ENCODE measurements at regions not wholly inside any gene's neighbourhood (a gene's known extent, or its start where the extent isn't known, plus 50 kb on each side); places are given as distances from the start of the nearest gene placed in this dataset.
"Not testable (repeated sequence)": the region's sequence is repeated elsewhere in the genome, so short reads cannot be mapped to it uniquely, and the experiment has no call there.

GRCh38 chr4:7133818-7134650, 58.3 kb upstream of the SORCS2 start:
- WGBS (ENCODE audit: insufficient coverage) = 93% methylated on average over 2 of the region's 4 CpGs
- peaks cover 34% of the 10 kb centered on the region for H3K4me1 ChIP-seq (ENCODE audit: control insufficient read depth, insufficient read depth, low read length)
- H3K27me3 ChIP-seq (ENCODE audit: control insufficient read depth, insufficient read depth, low read length); H3K36me3 ChIP-seq (ENCODE audit: control insufficient read depth, insufficient read depth, low read length); H3K9me3 ChIP-seq (replicated peaks; ENCODE audit: control insufficient read depth, low read depth, low read length); H3K27ac ChIP-seq (ENCODE audit: low read length); H3K4me3 ChIP-seq (ENCODE audit: low read length); DNase-seq: not testable (repeated sequence)

GRCh38 chr4:7132730-7133582, 59.4 kb upstream of the SORCS2 start:
- WGBS (ENCODE audit: insufficient coverage) = 89% methylated on average over 3 of the region's 4 CpGs
- no peaks in the 10 kb centered on the region for H3K36me3 ChIP-seq (ENCODE audit: control insufficient read depth, insufficient read depth, low read length)

GRCh38 chr4:7132249-7132648, 60.1 kb upstream of the SORCS2 start:
- WGBS (ENCODE audit: insufficient coverage) = 73% methylated on average over 8 of the region's 11 CpGs
- Histone ChIP-seq H3K4me3 (ENCODE audit: low read length) (no peak overlapping the region), H3K9me3 (replicated peaks; ENCODE audit: control insufficient read depth, low read depth, low read length) (peaks cover 8% of the 10 kb centered on the region), H3K27me3 (ENCODE audit: control insufficient read depth, insufficient read depth, low read length) (peaks cover 4% of the 10 kb centered on the region), H3K27ac (ENCODE audit: low read length) (no peak overlapping the region), H3K4me1 (ENCODE audit: control insufficient read depth, insufficient read depth, low read length) (peaks cover 48% of the 10 kb centered on the region), H3K36me3 (ENCODE audit: control insufficient read depth, insufficient read depth, low read length) (no peaks in the 10 kb centered on the region)
- DNase-seq = no peak

More at GRCh38 chr4:7132730-7133582, 59.4 kb upstream of the SORCS2 start:
- H3K9me3 ChIP-seq (replicated peaks; ENCODE audit: control insufficient read depth, low read depth, low read length) = peaks cover 8% of the 10 kb centered on the region
- H3K4me1 ChIP-seq (ENCODE audit: control insufficient read depth, insufficient read depth, low read length) = peaks cover 41% of the 10 kb centered on the region
- peaks cover 4% of the 10 kb centered on the region for H3K27me3 ChIP-seq (ENCODE audit: control insufficient read depth, insufficient read depth, low read length)
- no peak overlapping the region for H3K4me3 ChIP-seq (ENCODE audit: low read length)
- no peak overlapping the region for H3K27ac ChIP-seq (ENCODE audit: low read length)
- DNase-seq = no peak

GRCh38 chr4:7131498-7132031, 60.8 kb upstream of the SORCS2 start:
- no peak overlapping the region for H3K27ac ChIP-seq (ENCODE audit: low read length)
- peaks cover 55% of the 10 kb centered on the region for H3K4me1 ChIP-seq (ENCODE audit: control insufficient read depth, insufficient read depth, low read length)
- H3K9me3 ChIP-seq (replicated peaks; ENCODE audit: control insufficient read depth, low read depth, low read length) = peaks cover 8% of the 10 kb centered on the region
- no peak for DNase-seq
- WGBS (ENCODE audit: insufficient coverage) = 65% methylated on average over 3 of the region's 3 CpGs
- peaks cover 4% of the 10 kb centered on the region for H3K27me3 ChIP-seq (ENCODE audit: control insufficient read depth, insufficient read depth, low read length)
- H3K4me3 ChIP-seq (ENCODE audit: low read length) = no peak overlapping the region
- H3K36me3 ChIP-seq (ENCODE audit: control insufficient read depth, insufficient read depth, low read length) = no peaks in the 10 kb centered on the region

GRCh38 chr4:7130621-7131211, 61.6 kb upstream of the SORCS2 start:
- no peaks in the 10 kb centered on the region for H3K36me3 ChIP-seq (ENCODE audit: control insufficient read depth, insufficient read depth, low read length)
- no peak for DNase-seq
- WGBS (ENCODE audit: insufficient coverage) = 79% methylated on average over 5 of the region's 5 CpGs
- no peak overlapping the region for H3K4me3 ChIP-seq (ENCODE audit: low read length)
- H3K9me3 ChIP-seq (replicated peaks; ENCODE audit: control insufficient read depth, low read depth, low read length) = peaks cover 8% of the 10 kb centered on the region
- peaks cover 59% of the 10 kb centered on the region for H3K4me1 ChIP-seq (ENCODE audit: control insufficient read depth, insufficient read depth, low read length)
- H3K27me3 ChIP-seq (ENCODE audit: control insufficient read depth, insufficient read depth, low read length) = peaks cover 2% of the 10 kb centered on the region
- no peak overlapping the region for H3K27ac ChIP-seq (ENCODE audit: low read length)

- no peak for DNase-seq
- Histone ChIP-seq H3K4me1 (ENCODE audit: control insufficient read depth, insufficient read depth, low read length) (peaks cover 59% of the 10 kb centered on the region), H3K27me3 (ENCODE audit: control insufficient read depth, insufficient read depth, low read length) (peaks cover 2% of the 10 kb centered on the region), H3K27ac (ENCODE audit: low read length) (no peak overlapping the region), H3K36me3 (ENCODE audit: control insufficient read depth, insufficient read depth, low read length) (no peaks in the 10 kb centered on the region), H3K4me3 (ENCODE audit: low read length) (no peak overlapping the region), H3K9me3 (replicated peaks; ENCODE audit: control insufficient read depth, low read depth, low read length) (peaks cover 8% of the 10 kb centered on the region)
- 22% methylated on average over 24 of the region's 28 CpGs for WGBS (ENCODE audit: insufficient coverage)
Measured at GRCh38 chr4:7129871-7130620, 62.2 kb upstream of the GRPEL1 start.

- H3K4me3 ChIP-seq (ENCODE audit: low read length) = no peak overlapping the region
- H3K36me3 ChIP-seq (ENCODE audit: control insufficient read depth, insufficient read depth, low read length) = no peaks in the 10 kb centered on the region
- no peak overlapping the region for H3K27ac ChIP-seq (ENCODE audit: low read length)
- peaks cover 2% of the 10 kb centered on the region for H3K27me3 ChIP-seq (ENCODE audit: control insufficient read depth, insufficient read depth, low read length)
- H3K4me1 ChIP-seq (ENCODE audit: control insufficient read depth, insufficient read depth, low read length) = peaks cover 64% of the 10 kb centered on the region
- no peak for DNase-seq
- 20% methylated on average over 1 of the region's 12 CpGs for WGBS (ENCODE audit: insufficient coverage)
- peaks cover 8% of the 10 kb centered on the region for H3K9me3 ChIP-seq (replicated peaks; ENCODE audit: control insufficient read depth, low read depth, low read length)
Measured at GRCh38 chr4:7128644-7129043, 60.8 kb upstream of the GRPEL1 start.

- WGBS (ENCODE audit: insufficient coverage) = 69% methylated on average over 5 of the region's 8 CpGs
- peaks cover 2% of the 10 kb centered on the region for H3K27me3 ChIP-seq (ENCODE audit: control insufficient read depth, insufficient read depth, low read length)
- H3K9me3 ChIP-seq (replicated peaks; ENCODE audit: control insufficient read depth, low read depth, low read length) = peaks cover 5% of the 10 kb centered on the region
- peaks cover 65% of the 10 kb centered on the region for H3K4me1 ChIP-seq (ENCODE audit: control insufficient read depth, insufficient read depth, low read length)
- H3K4me3 ChIP-seq (ENCODE audit: low read length) = no peak overlapping the region
- H3K36me3 ChIP-seq (ENCODE audit: control insufficient read depth, insufficient read depth, low read length) = no peaks in the 10 kb centered on the region
- no peak overlapping the region for H3K27ac ChIP-seq (ENCODE audit: low read length)
- DNase-seq = no peak
Measured at GRCh38 chr4:7128234-7128633, 60.4 kb upstream of the GRPEL1 start.

- WGBS (ENCODE audit: insufficient coverage) = 21% methylated on average over 17 of the region's 18 CpGs
- DNase-seq = peak; percentile 46
- H3K27ac ChIP-seq (ENCODE audit: low read length) = peak overlapping the region; percentile 7
- H3K4me1 ChIP-seq (ENCODE audit: control insufficient read depth, insufficient read depth, low read length) = peaks cover 65% of the 10 kb centered on the region
- no peaks in the 10 kb centered on the region for H3K9me3 ChIP-seq (replicated peaks; ENCODE audit: control insufficient read depth, low read depth, low read length)
- no peaks in the 10 kb centered on the region for H3K36me3 ChIP-seq (ENCODE audit: control insufficient read depth, insufficient read depth, low read length)
- H3K27me3 ChIP-seq (ENCODE audit: control insufficient read depth, insufficient read depth, low read length) = no peaks in the 10 kb centered on the region
- no peak overlapping the region for H3K4me3 ChIP-seq (ENCODE audit: low read length)
Measured at GRCh38 chr4:7127576-7127975, 59.7 kb upstream of the GRPEL1 start.
